Endodermal cell (in vitro differentiated cells): ENCODE measurements at regions not wholly inside any gene's neighbourhood (a gene's known extent, or its start where the extent isn't known, plus 50 kb on each side); places are given as distances from the start of the nearest gene placed in this dataset.

Experiments
- DNase-seq: peaks from one replicate; pipeline ENCODE4 v3.0.0-alpha.2; 2017
- H3K27ac ChIP-seq: 2 replicates; pipeline ENCODE4 v1.5.1; 2013; ENCODE audit warnings: mild to moderate bottlenecking, low read depth, low read length, moderate library complexity
- H3K27me3 ChIP-seq: 2 replicates; pipeline ENCODE4 v1.6.1; 2013; ENCODE audit warnings: mild to moderate bottlenecking, low read length, moderate library complexity; ENCODE audit not compliant: insufficient read depth, control insufficient read depth, poor library complexity, severe bottlenecking
- H3K36me3 ChIP-seq: 2 replicates; pipeline ENCODE4 v1.7.0; 2013; ENCODE audit warnings: mild to moderate bottlenecking, low read length, moderate library complexity; ENCODE audit not compliant: control insufficient read depth, insufficient read depth
- H3K4me1 ChIP-seq: one replicate; pipeline ENCODE4 v1.7.0; 2013; ENCODE audit warnings: low read length; ENCODE audit not compliant: control insufficient read depth, insufficient read depth
- H3K4me3 ChIP-seq: 2 replicates; pipeline ENCODE4 v1.5.1; 2013; ENCODE audit warnings: mild to moderate bottlenecking, low read length, moderate library complexity
- H3K9ac ChIP-seq: 2 replicates; pipeline ENCODE4 v1.6.1; 2013; ENCODE audit warnings: mild to moderate bottlenecking, low read length, moderate library complexity; ENCODE audit not compliant: poor library complexity, severe bottlenecking; ENCODE audit errors: extremely low read depth
- H3K9me3 ChIP-seq: 2 replicates; pipeline ENCODE4 v1.6.1; 2013; ENCODE audit warnings: mild to moderate bottlenecking, low read length, moderate library complexity; ENCODE audit not compliant: control insufficient read depth
- H3K27ac Mint-ChIP-seq: 2 replicates; pipeline ENCODE4 v1.8.0; 2020; ENCODE audit warnings: mixed read lengths
- H3K27me3 Mint-ChIP-seq: 2 replicates; pipeline ENCODE4 v1.8.0; 2021; ENCODE audit warnings: mild to moderate bottlenecking, mixed read lengths; ENCODE audit not compliant: insufficient read depth
- H3K36me3 Mint-ChIP-seq: 2 replicates; pipeline ENCODE4 v1.8.0; 2020; ENCODE audit warnings: low read depth, mixed read lengths
- H3K4me1 Mint-ChIP-seq: 2 replicates; pipeline ENCODE4 v1.8.0; 2020; ENCODE audit warnings: mixed read lengths
- H3K4me3 Mint-ChIP-seq: 2 replicates; pipeline ENCODE4 v1.8.0; 2020; ENCODE audit warnings: mild to moderate bottlenecking, moderate library complexity, mixed read lengths
- H3K9me3 Mint-ChIP-seq: 2 replicates; pipeline ENCODE4 v1.8.0; 2020; ENCODE audit warnings: mild to moderate bottlenecking, mixed read lengths
- CTCF ChIP-seq: fragments of 200-600 bp; sonication (generic); conservative IDR thresholded peaks from 2 replicates; pipeline ENCODE4 v1.5.0; 2021; ENCODE audit warnings: antibody characterized with exemption, mild to moderate bottlenecking
- WGBS, 2 experiments: methylation state at CpG; one replicate each; pipeline versions ENCODE4 v1.1.5 to v1.1.7; 2013; ENCODE audit warnings: missing lambda C conversion rate in 2 of 2, mixed read lengths in 1 of 2; ENCODE audit not compliant: insufficient coverage in 1 of 2, insufficient read length in 1 of 2; 5-methylcytosine and 5-hydroxymethylcytosine counted together

GRCh38 chr14:71183876-71184689 is 276.8 kb downstream of the PCNX1 start:
- Mint-ChIP-seq H3K9me3 (peaks cover 9% of the 10 kb centered on the region), H3K4me1 (peaks cover 8% of the 10 kb centered on the region), H3K27ac (no peak overlapping the region), H3K4me3 (no peak overlapping the region), H3K27me3 (peaks cover 2% of the 10 kb centered on the region), H3K36me3 (no peaks in the 10 kb centered on the region)
- TF ChIP-seq CTCF = no peak
- no peak overlapping the region for H3K4me3 ChIP-seq
- H3K36me3 ChIP-seq = no peaks in the 10 kb centered on the region
- no peak overlapping the region for H3K9ac ChIP-seq
- H3K27ac ChIP-seq = no peak overlapping the region
- no peaks in the 10 kb centered on the region for H3K27me3 ChIP-seq
- DNase-seq = peak; percentile 41
- 83% methylated on average over 6 to 7 of the region's 7 CpGs for whole genome bisulfite sequencing, 2 experiments
- H3K9me3 ChIP-seq = peaks cover 5% of the 10 kb centered on the region
- peaks cover 4% of the 10 kb centered on the region for H3K4me1 ChIP-seq

GRCh38 chr14:71185637-71186036 is 278.4 kb downstream of the PCNX1 start:
- H3K4me3 Mint-ChIP-seq = no peak overlapping the region
- no peak overlapping the region for H3K4me3 ChIP-seq
- H3K27me3 ChIP-seq = no peaks in the 10 kb centered on the region
- H3K9ac ChIP-seq = no peak overlapping the region
- no peak for DNase-seq
- no peaks in the 10 kb centered on the region for H3K36me3 Mint-ChIP-seq
- peaks cover 9% of the 10 kb centered on the region for H3K9me3 Mint-ChIP-seq
- H3K27ac ChIP-seq = no peak overlapping the region
- H3K4me1 Mint-ChIP-seq = peaks cover 8% of the 10 kb centered on the region
- H3K27ac Mint-ChIP-seq = no peak overlapping the region
- TF ChIP-seq CTCF = no peak
- WGBS, 2 experiments = 100% methylated on average over 1 to 2 of the region's 2 CpGs
- H3K27me3 Mint-ChIP-seq = peaks cover 2% of the 10 kb centered on the region
- no peaks in the 10 kb centered on the region for H3K36me3 ChIP-seq
- peaks cover 4% of the 10 kb centered on the region for H3K4me1 ChIP-seq
- H3K9me3 ChIP-seq = peaks cover 5% of the 10 kb centered on the region

GRCh38 chr14:71187633-71188356 is 280.5 kb downstream of the PCNX1 start:
- H3K36me3 Mint-ChIP-seq = no peaks in the 10 kb centered on the region
- Histone ChIP-seq H3K9me3 (peaks cover 5% of the 10 kb centered on the region), H3K4me1 (peaks cover 4% of the 10 kb centered on the region), H3K4me3 (peak overlapping the region; percentile 28), H3K9ac (no peak overlapping the region), H3K27me3 (no peaks in the 10 kb centered on the region), H3K36me3 (no peaks in the 10 kb centered on the region), H3K27ac (no peak overlapping the region)
- peak overlapping the region; percentile 44 for H3K27ac Mint-ChIP-seq
- H3K4me1 Mint-ChIP-seq = peaks cover 8% of the 10 kb centered on the region
- peaks cover 10% of the 10 kb centered on the region for H3K27me3 Mint-ChIP-seq
- peak; percentile 69 for DNase-seq
- 68 to 79% methylated on average over 9 to 11 of the region's 11 CpGs for WGBS, 2 experiments
- peaks cover 9% of the 10 kb centered on the region for H3K9me3 Mint-ChIP-seq
- TF ChIP-seq CTCF = no peak
- no peak overlapping the region for H3K4me3 Mint-ChIP-seq
